ENCODE measurements at regions not wholly inside any gene's neighbourhood (a gene's known extent, or its start where the extent isn't known, plus 50 kb on each side); places are given as distances from the start of the nearest gene placed in this dataset.

DNA sequence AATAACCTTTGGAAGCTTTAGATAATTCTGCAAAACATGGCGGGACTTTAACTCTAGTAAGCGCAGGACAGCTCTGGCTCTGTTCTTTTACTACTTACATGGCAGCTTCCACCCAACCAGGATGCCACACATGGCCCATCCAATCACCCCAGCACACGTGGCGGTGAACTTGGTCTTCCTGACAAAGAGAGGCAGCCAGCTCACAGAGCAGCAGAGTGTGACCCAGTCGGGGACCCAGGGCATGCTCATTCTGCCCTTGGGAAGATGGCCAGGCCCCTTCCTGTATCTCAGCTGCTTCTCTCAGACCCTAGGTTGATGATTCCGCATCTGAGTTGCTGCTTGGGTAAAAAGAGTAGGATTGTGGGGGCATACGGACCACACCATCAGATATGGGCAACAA is 172.1 kb downstream of the USP12 start:
- 38 to 84% methylated on average over 1 to 7 of the region's 7 CpGs for WGBS, 2 experiments (ENCODE audit: insufficient coverage in 1 of 2, insufficient read length in 1 of 2)
- H3K27ac ChIP-seq (ENCODE audit: low read depth, low read length): no peak overlapping the region
- H3K27ac Mint-ChIP-seq: no peak overlapping the region

DNA sequence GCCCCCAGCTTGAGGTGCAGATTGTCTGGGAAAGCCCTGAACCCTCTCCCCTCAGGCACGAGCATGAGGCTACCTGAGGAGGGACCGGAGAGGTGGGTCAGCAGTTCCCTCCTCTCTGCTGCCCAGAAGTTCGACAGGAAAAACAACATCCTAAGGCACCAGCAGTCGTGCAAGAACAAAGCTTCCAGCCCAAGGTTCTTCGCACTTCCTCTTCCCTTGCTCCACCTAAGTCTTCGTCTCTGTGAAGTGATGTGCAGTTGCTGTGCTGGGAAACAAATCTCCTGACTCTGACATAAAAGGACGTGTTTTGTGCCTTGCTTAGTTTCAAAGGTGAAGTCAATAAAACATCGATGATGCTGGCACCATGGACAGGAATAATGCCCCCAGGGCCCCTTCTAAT is 173.3 kb downstream of the USP12 start:
- H3K4me1 Mint-ChIP-seq: no peaks in the 10 kb centered on the region
- Histone ChIP-seq H3K4me1 (ENCODE audit: control insufficient read depth, insufficient read depth, low read length) (no peaks in the 10 kb centered on the region), H3K27ac (ENCODE audit: low read depth, low read length) (no peak overlapping the region), H3K9ac (ENCODE audit: extremely low read depth, low read length, poor library complexity, severe bottlenecking) (no peak overlapping the region), H3K36me3 (ENCODE audit: control insufficient read depth, insufficient read depth, low read length) (no peaks in the 10 kb centered on the region), H3K4me3 (ENCODE audit: low read length) (no peak overlapping the region), H3K27me3 (ENCODE audit: control insufficient read depth, insufficient read depth, low read length, poor library complexity, severe bottlenecking) (peaks cover 12% of the 10 kb centered on the region), H3K9me3 (ENCODE audit: control insufficient read depth, low read length) (peaks cover 4% of the 10 kb centered on the region)
- peaks cover 22% of the 10 kb centered on the region for H3K27me3 Mint-ChIP-seq (ENCODE audit: insufficient read depth)
- no peak overlapping the region for H3K27ac Mint-ChIP-seq
- WGBS, 2 experiments (ENCODE audit: insufficient coverage in 1 of 2, insufficient read length in 1 of 2): 82 to 85% methylated on average over 5 to 8 of the region's 8 CpGs
- H3K9me3 Mint-ChIP-seq: no peaks in the 10 kb centered on the region
- H3K4me3 Mint-ChIP-seq: no peak overlapping the region
- DNase-seq: no peak
- TF ChIP-seq, protein P1, sequence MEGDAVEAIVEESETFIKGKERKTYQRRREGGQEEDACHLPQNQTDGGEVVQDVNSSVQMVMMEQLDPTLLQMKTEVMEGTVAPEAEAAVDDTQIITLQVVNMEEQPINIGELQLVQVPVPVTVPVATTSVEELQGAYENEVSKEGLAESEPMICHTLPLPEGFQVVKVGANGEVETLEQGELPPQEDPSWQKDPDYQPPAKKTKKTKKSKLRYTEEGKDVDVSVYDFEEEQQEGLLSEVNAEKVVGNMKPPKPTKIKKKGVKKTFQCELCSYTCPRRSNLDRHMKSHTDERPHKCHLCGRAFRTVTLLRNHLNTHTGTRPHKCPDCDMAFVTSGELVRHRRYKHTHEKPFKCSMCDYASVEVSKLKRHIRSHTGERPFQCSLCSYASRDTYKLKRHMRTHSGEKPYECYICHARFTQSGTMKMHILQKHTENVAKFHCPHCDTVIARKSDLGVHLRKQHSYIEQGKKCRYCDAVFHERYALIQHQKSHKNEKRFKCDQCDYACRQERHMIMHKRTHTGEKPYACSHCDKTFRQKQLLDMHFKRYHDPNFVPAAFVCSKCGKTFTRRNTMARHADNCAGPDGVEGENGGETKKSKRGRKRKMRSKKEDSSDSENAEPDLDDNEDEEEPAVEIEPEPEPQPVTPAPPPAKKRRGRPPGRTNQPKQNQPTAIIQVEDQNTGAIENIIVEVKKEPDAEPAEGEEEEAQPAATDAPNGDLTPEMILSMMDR (conservative IDR thresholded peaks at IDR 0.05): no peak
- no peaks in the 10 kb centered on the region for H3K36me3 Mint-ChIP-seq (ENCODE audit: low read depth)

More for the DNA sequence above, 172.1 kb downstream of the USP12 start:
- H3K4me3 ChIP-seq (ENCODE audit: low read length): no peak overlapping the region
- Mint-ChIP-seq H3K27me3 (ENCODE audit: insufficient read depth) (peaks cover 34% of the 10 kb centered on the region), H3K9me3 (no peaks in the 10 kb centered on the region), H3K4me3 (no peak overlapping the region), H3K36me3 (ENCODE audit: low read depth) (no peaks in the 10 kb centered on the region), H3K4me1 (no peaks in the 10 kb centered on the region)
- no peaks in the 10 kb centered on the region for H3K4me1 ChIP-seq (ENCODE audit: control insufficient read depth, insufficient read depth, low read length)
- peaks cover 4% of the 10 kb centered on the region for H3K9me3 ChIP-seq (ENCODE audit: control insufficient read depth, low read length)
- no peak for DNase-seq
- H3K36me3 ChIP-seq (ENCODE audit: control insufficient read depth, insufficient read depth, low read length): no peaks in the 10 kb centered on the region
- TF ChIP-seq, protein P1 (conservative IDR thresholded peaks at IDR 0.05): no peak
- H3K27me3 ChIP-seq (ENCODE audit: control insufficient read depth, insufficient read depth, low read length, poor library complexity, severe bottlenecking): peaks cover 21% of the 10 kb centered on the region
- H3K9ac ChIP-seq (ENCODE audit: extremely low read depth, low read length, poor library complexity, severe bottlenecking): no peak overlapping the region

DNA sequence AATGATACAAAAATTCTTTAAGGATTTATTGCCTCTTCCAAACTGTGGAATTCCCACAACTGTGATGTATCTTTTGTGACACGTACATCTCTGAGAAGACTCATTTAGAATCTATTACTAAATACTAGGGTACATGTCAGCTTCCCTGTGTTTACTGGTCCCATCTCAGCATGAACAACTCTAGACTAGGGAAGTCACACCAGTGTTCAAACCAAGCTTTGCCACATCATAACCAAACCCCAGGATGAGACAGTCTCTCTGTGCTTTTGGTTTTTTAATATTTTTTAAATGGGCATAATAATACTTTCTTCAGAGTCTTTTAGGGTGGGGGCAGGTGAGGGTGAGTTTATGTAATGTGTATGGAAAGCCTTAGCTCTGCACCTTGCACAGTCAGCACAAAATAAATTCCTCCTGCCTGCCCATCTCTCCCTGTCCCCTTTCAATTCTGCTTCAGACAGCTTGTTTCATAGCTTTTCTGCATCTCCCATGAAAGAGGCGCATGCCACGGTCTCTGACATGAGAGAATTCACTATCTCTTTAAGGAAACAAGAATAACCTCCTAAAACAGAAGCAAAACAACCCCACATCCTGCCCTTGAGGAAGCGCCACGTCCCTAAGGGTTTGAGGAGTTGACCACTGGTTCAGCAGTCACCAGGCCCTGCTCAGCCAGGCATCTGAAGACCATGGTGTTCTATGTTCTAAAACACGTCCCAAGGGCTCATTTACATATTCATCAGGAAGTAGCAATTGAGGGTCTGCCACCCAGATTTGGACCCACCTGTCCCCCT is 174.5 kb downstream of the USP12 start:
- no peaks in the 10 kb centered on the region for H3K4me1 ChIP-seq (ENCODE audit: control insufficient read depth, insufficient read depth, low read length)
- no peak overlapping the region for H3K27ac Mint-ChIP-seq
- no peaks in the 10 kb centered on the region for H3K36me3 Mint-ChIP-seq (ENCODE audit: low read depth)
- no peaks in the 10 kb centered on the region for H3K4me1 Mint-ChIP-seq
- H3K27me3 Mint-ChIP-seq (ENCODE audit: insufficient read depth): peaks cover 15% of the 10 kb centered on the region
- WGBS, 2 experiments (ENCODE audit: insufficient coverage in 1 of 2, insufficient read length in 1 of 2): 88 to 95% methylated on average over 6 of the region's 6 CpGs
- H3K9me3 Mint-ChIP-seq: no peaks in the 10 kb centered on the region
- H3K36me3 ChIP-seq (ENCODE audit: control insufficient read depth, insufficient read depth, low read length): no peaks in the 10 kb centered on the region
- H3K27me3 ChIP-seq (ENCODE audit: control insufficient read depth, insufficient read depth, low read length, poor library complexity, severe bottlenecking): peaks cover 10% of the 10 kb centered on the region
- H3K4me3 ChIP-seq (ENCODE audit: low read length): no peak overlapping the region
- no peak overlapping the region for H3K9ac ChIP-seq (ENCODE audit: extremely low read depth, low read length, poor library complexity, severe bottlenecking)
- H3K27ac ChIP-seq (ENCODE audit: low read depth, low read length): no peak overlapping the region
- DNase-seq: no peak
- TF ChIP-seq, protein P1 (conservative IDR thresholded peaks at IDR 0.05): no peak
- H3K4me3 Mint-ChIP-seq: no peak overlapping the region
- peaks cover 4% of the 10 kb centered on the region for H3K9me3 ChIP-seq (ENCODE audit: control insufficient read depth, low read length)
